Panc1 (cell line): ENCODE measurements at regions not wholly inside any gene's neighbourhood (a gene's known extent, or its start where the extent isn't known, plus 50 kb on each side); places are given as distances from the start of the nearest gene placed in this dataset.

Experiments used
- ATAC-seq: fragments of 200-7000 bp; cut with Tn5 transposase; 2 replicates; pipeline ENCODE4 v1.9.1; 2020; ENCODE audit warnings: mild to moderate bottlenecking, moderate library complexity
- BruUV-seq: library from RNA; stranded (reverse); fragments of 400-500 nt; replicated peaks from 2 replicates; lab custom pipeline; 2021; lab: Mats Ljungman, UMichigan
- CTCF ChIA-PET: fragments of 300-600 bp; sonication (Branson Sonifier 250); formaldehyde crosslinking; loops from one replicate; lab custom pipeline; 2022; ENCODE audit warnings: antibody characterized with exemption; lab: Charles Lee
- POLR2A ChIA-PET: fragments of 300-600 bp; sonication (Branson Sonifier 250); formaldehyde crosslinking; loops from one replicate; lab custom pipeline; 2022; ENCODE audit warnings: antibody characterized with exemption; lab: Charles Lee
- DNase-seq: peaks from one replicate; pipeline ENCODE4 v3.0.0-alpha.2; 2010; ENCODE audit warnings: low read depth, low spot score
- H3K27ac ChIP-seq: 2 replicates; pipeline ENCODE4 v1.5.1; 2011; ENCODE audit warnings: mild to moderate bottlenecking, low read length, inconsistent platforms
- H3K27me3 ChIP-seq: fragments of 200-500 bp; sonication (Bioruptor generic); 2 replicates; pipeline ENCODE4 v1.6.0; 2014; ENCODE audit warnings: low read length, inconsistent platforms; ENCODE audit not compliant: control insufficient read depth, insufficient read depth
- H3K36me3 ChIP-seq: fragments of 200-500 bp; sonication (Bioruptor generic); 2 replicates; pipeline ENCODE4 v1.5.1; 2014; ENCODE audit warnings: inconsistent platforms, mild to moderate bottlenecking, low read length, moderate library complexity; ENCODE audit not compliant: control insufficient read depth, insufficient read depth
- H3K4me1 ChIP-seq: 2 replicates; pipeline ENCODE4 v1.5.1; 2011; ENCODE audit warnings: inconsistent platforms, mild to moderate bottlenecking, low read length, moderate library complexity; ENCODE audit not compliant: control insufficient read depth, insufficient read depth
- H3K4me3 ChIP-seq, 2 experiments: 2 replicates each; pipeline ENCODE4 v1.5.1; 2011 to 2012; ENCODE audit warnings: low read depth in 2 of 2, low read length in 2 of 2, mild to moderate bottlenecking in 2 of 2, inconsistent platforms in 1 of 2, moderate library complexity in 1 of 2
- H3K9me3 ChIP-seq: fragments of 200-500 bp; sonication (Bioruptor generic); 2 replicates; pipeline ENCODE4 v1.5.1; 2014; ENCODE audit warnings: low read depth, mild to moderate bottlenecking, inconsistent platforms, low read length, moderate library complexity; ENCODE audit not compliant: control insufficient read depth, insufficient read depth
- POLR2AphosphoS5 ChIP-seq: IDR thresholded peaks from 2 replicates; pipeline ENCODE4 v1.6.1; 2012; ENCODE audit warnings: mild to moderate bottlenecking, low read depth, low read length, moderate library complexity
- SIN3A ChIP-seq: IDR thresholded peaks from 2 replicates; pipeline ENCODE4 v1.6.1; 2012; ENCODE audit warnings: low read depth, mild to moderate bottlenecking, low read length, moderate library complexity, borderline replicate concordance; ENCODE audit not compliant: insufficient read depth
- TCF7L2 ChIP-seq: IDR thresholded peaks from 2 replicates; pipeline ENCODE4 v1.6.1; 2011; ENCODE audit warnings: mild to moderate bottlenecking, low read depth, low read length, inconsistent platforms
- in situ Hi-C: cut with HindIII; loops from 2 replicates; pipeline ENCODE4 v1.10.0; 2016; ENCODE audit warnings: low sequenced_read_pairs, low pct_unique_long_range_greater_than_20kb
- intact Hi-C: fragments of 100-400 bp; cut with micrococcal nuclease; formaldehyde crosslinking; loops from one replicate; pipeline ENCODE4 v1.10.0; 2022; ENCODE audit not compliant: unreplicated experiment
- TF ChIP-seq, protein P1 (sequence below): fragments of 450-650 bp; IDR thresholded peaks from 2 replicates; pipeline ENCODE4 v1.5.1; 2017; ENCODE audit warnings: mild to moderate bottlenecking
- TF ChIP-seq, protein P2 (sequence below), 2 experiments: IDR thresholded peaks; 2 replicates each; pipeline ENCODE4 v1.6.1; 2011 to 2012; ENCODE audit warnings: low read depth in 2 of 2, control low read depth in 1 of 2, low read length in 1 of 2, mild to moderate bottlenecking in 1 of 2, moderate library complexity in 1 of 2; ENCODE audit not compliant: insufficient read depth in 1 of 2

DNA sequence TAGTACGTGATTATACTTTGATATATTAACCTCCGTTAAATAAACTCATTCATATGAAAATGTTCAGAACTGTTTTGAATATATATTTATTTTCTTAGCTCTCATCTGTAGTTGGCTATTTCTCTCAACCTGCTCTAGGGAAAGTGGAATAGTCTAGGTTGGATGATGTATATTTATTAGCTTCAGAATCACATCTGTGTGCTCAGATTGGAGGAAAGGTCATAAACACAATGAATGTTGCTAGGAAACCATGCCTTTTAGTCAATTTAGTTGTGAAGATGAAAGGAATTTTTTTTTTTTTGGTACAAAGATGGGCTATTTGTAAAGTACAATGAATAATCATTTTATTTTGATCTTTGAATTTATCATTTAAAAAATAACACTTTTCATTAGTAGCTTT is 439.1 kb downstream of the FOXG1 start:
- H3K36me3 ChIP-seq, result no peaks in the 10 kb centered on the region
- ATAC-seq, result no peak
- H3K4me3 ChIP-seq, result no peak overlapping the region
- no peak overlapping the region for H3K27ac ChIP-seq
- intact Hi-C loops, result no loop called here
- no peaks in the 10 kb centered on the region for H3K9me3 ChIP-seq
- in situ Hi-C loops, result no loop called here
- BruUV-seq, result no TSS peak
- ChIA-PET POLR2A (no interaction called here), CTCF (no interaction called here)
- no peaks in the 10 kb centered on the region for H3K27me3 ChIP-seq
- H3K4me1 ChIP-seq, result no peaks in the 10 kb centered on the region
- no peak for DNase-seq
- TF ChIP-seq, protein P1, sequence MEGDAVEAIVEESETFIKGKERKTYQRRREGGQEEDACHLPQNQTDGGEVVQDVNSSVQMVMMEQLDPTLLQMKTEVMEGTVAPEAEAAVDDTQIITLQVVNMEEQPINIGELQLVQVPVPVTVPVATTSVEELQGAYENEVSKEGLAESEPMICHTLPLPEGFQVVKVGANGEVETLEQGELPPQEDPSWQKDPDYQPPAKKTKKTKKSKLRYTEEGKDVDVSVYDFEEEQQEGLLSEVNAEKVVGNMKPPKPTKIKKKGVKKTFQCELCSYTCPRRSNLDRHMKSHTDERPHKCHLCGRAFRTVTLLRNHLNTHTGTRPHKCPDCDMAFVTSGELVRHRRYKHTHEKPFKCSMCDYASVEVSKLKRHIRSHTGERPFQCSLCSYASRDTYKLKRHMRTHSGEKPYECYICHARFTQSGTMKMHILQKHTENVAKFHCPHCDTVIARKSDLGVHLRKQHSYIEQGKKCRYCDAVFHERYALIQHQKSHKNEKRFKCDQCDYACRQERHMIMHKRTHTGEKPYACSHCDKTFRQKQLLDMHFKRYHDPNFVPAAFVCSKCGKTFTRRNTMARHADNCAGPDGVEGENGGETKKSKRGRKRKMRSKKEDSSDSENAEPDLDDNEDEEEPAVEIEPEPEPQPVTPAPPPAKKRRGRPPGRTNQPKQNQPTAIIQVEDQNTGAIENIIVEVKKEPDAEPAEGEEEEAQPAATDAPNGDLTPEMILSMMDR, result no peak
- TF ChIP-seq TCF7L2 (no peak), POLR2AphosphoS5 (no peak), SIN3A (no peak)
- TF ChIP-seq, protein P2, sequence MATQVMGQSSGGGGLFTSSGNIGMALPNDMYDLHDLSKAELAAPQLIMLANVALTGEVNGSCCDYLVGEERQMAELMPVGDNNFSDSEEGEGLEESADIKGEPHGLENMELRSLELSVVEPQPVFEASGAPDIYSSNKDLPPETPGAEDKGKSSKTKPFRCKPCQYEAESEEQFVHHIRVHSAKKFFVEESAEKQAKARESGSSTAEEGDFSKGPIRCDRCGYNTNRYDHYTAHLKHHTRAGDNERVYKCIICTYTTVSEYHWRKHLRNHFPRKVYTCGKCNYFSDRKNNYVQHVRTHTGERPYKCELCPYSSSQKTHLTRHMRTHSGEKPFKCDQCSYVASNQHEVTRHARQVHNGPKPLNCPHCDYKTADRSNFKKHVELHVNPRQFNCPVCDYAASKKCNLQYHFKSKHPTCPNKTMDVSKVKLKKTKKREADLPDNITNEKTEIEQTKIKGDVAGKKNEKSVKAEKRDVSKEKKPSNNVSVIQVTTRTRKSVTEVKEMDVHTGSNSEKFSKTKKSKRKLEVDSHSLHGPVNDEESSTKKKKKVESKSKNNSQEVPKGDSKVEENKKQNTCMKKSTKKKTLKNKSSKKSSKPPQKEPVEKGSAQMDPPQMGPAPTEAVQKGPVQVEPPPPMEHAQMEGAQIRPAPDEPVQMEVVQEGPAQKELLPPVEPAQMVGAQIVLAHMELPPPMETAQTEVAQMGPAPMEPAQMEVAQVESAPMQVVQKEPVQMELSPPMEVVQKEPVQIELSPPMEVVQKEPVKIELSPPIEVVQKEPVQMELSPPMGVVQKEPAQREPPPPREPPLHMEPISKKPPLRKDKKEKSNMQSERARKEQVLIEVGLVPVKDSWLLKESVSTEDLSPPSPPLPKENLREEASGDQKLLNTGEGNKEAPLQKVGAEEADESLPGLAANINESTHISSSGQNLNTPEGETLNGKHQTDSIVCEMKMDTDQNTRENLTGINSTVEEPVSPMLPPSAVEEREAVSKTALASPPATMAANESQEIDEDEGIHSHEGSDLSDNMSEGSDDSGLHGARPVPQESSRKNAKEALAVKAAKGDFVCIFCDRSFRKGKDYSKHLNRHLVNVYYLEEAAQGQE (IDR thresholded peaks at IDR 0.05; ENCODE audit: insufficient read depth in 1 of 2, low read depth in 2 of 2, low read length in 1 of 2), result no peak

DNA sequence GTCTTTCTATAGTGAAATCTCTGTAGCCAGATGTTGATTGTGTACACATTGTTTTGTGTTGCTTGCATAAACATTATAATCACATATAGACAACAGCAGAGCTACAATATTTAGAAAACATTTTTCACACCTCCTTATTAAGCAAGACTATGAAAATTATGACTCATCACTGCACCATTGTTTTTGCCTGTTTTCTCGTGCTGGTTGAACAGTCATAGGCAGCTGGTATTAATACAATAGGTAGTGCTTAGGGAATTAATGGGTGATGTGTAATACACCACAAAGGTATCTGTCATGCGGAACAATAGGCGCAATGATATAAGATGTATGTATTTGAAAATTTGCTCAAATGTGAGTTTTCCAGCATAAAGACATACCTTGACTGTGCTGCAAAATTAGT is 449.3 kb downstream of the FOXG1 start:
- CTCF ChIA-PET, result no interaction called here
- intact Hi-C loops, result no loop called here
- no peak for ATAC-seq
- no peaks in the 10 kb centered on the region for H3K36me3 ChIP-seq
- no peak overlapping the region for H3K4me3 ChIP-seq
- no peaks in the 10 kb centered on the region for H3K9me3 ChIP-seq
- TF ChIP-seq TCF7L2 (no peak), POLR2AphosphoS5 (no peak), SIN3A (no peak)
- TF ChIP-seq, protein P2 (IDR thresholded peaks at IDR 0.05; ENCODE audit: insufficient read depth in 1 of 2, low read depth in 2 of 2, low read length in 1 of 2), result no peak
- TF ChIP-seq, protein P1, result no peak
- POLR2A ChIA-PET, result no interaction called here
- no peaks in the 10 kb centered on the region for H3K4me1 ChIP-seq
- no peaks in the 10 kb centered on the region for H3K27me3 ChIP-seq
- in situ Hi-C loops, result no loop called here
- BruUV-seq, result no TSS peak
- no peak overlapping the region for H3K27ac ChIP-seq
- DNase-seq, result no peak
